HCT116 (cell line): ENCODE measurements at regions not wholly inside any gene's neighbourhood (a gene's known extent, or its start where the extent isn't known, plus 50 kb on each side); places are given as distances from the start of the nearest gene placed in this dataset.

Experiments used
- CTCF ChIP-seq, 3 experiments: fragments of 200-600 bp in 1 of 3; sonication (generic) in 1 of 3; IDR thresholded peaks in 2 of 3; conservative IDR thresholded peaks in 1 of 3; 2 replicates each; pipeline ENCODE4 v1.5.1; 2012 to 2017; ENCODE audit warnings: low read depth in 2 of 3, low read length in 2 of 3, antibody characterized with exemption in 1 of 3, borderline replicate concordance in 1 of 3, control low read depth in 1 of 3, mild to moderate bottlenecking in 1 of 3, mixed read lengths in 1 of 3, mixed run types in 1 of 3, moderate library complexity in 1 of 3; ENCODE audit not compliant: insufficient read depth in 1 of 3
- POLR2A ChIP-seq: IDR thresholded peaks from 2 replicates; pipeline ENCODE4 v1.7.0; 2011; ENCODE audit warnings: borderline replicate concordance; ENCODE audit not compliant: insufficient read depth, insufficient read length; ENCODE audit errors: extremely low read depth
- POLR2AphosphoS5 ChIP-seq: IDR thresholded peaks from 2 replicates; pipeline ENCODE4 v1.6.1; 2011; ENCODE audit warnings: mild to moderate bottlenecking, low read depth, low read length, moderate library complexity
- ZFX ChIP-seq: fragments of 450-650 bp; IDR thresholded peaks from 2 replicates; pipeline ENCODE4 v1.6.1; 2017

- TF ChIP-seq POLR2A = no peak
- no peak for TF ChIP-seq CTCF (IDR thresholded peaks at IDR 0.05 in 2 of 3, conservative IDR thresholded peaks at IDR 0.05 in 1 of 3; ENCODE audit: borderline replicate concordance in 1 of 3, insufficient read depth in 1 of 3, low read depth in 2 of 3, low read length in 2 of 3)
- no peak for TF ChIP-seq ZFX
- no peak for TF ChIP-seq POLR2AphosphoS5
These were observed 390.7 kb downstream of the VRK1 start for GRCh38 chr14:97187916-97188315.
